WERI-Rb-1 (cell line): ENCODE measurements at regions not wholly inside any gene's neighbourhood (a gene's known extent, or its start where the extent isn't known, plus 50 kb on each side); places are given as distances from the start of the nearest gene placed in this dataset.

Source experiments
- DNase-seq: peaks from one replicate; pipeline ENCODE4 v3.0.0-alpha.2; 2020
- H3K27ac ChIP-seq: fragments of 250-450 bp; sonication (Bioruptor Pico); 2 replicates; pipeline ENCODE4 v1.5.1; 2020; ENCODE audit warnings: mild to moderate bottlenecking, moderate library complexity
- H3K27me3 ChIP-seq: fragments of 250-450 bp; sonication (Bioruptor Pico); 2 replicates; pipeline ENCODE4 v1.5.1; 2021; ENCODE audit warnings: mild to moderate bottlenecking, low read depth, moderate library complexity; ENCODE audit not compliant: insufficient read depth, severe bottlenecking
- H3K36me3 ChIP-seq: fragments of 250-450 bp; sonication (Bioruptor Pico); 2 replicates; pipeline ENCODE4 v1.5.1; 2020; ENCODE audit warnings: mild to moderate bottlenecking, moderate library complexity
- H3K4me3 ChIP-seq: 2 replicates; pipeline ENCODE4 v1.5.1; 2011; ENCODE audit warnings: low read depth, mild to moderate bottlenecking, control low read depth, low read length
- H3K9me3 ChIP-seq: fragments of 250-450 bp; sonication (Bioruptor Pico); 2 replicates; pipeline ENCODE4 v1.5.1; 2021; ENCODE audit warnings: mild to moderate bottlenecking, moderate library complexity; ENCODE audit not compliant: severe bottlenecking
- CTCF ChIP-seq: IDR thresholded peaks from 2 replicates; pipeline ENCODE4 v1.5.1; 2011; ENCODE audit warnings: low read depth, mild to moderate bottlenecking, control low read depth, inconsistent platforms, low read length

- DNase-seq = no peak
- no peaks in the 10 kb centered on the region for H3K36me3 ChIP-seq
- H3K27ac ChIP-seq = no peak overlapping the region
- H3K9me3 ChIP-seq = no peaks in the 10 kb centered on the region
- no peak for TF ChIP-seq CTCF
- H3K4me3 ChIP-seq = no peak overlapping the region
- no peaks in the 10 kb centered on the region for H3K27me3 ChIP-seq
Measured at GRCh38 chr7:32319012-32319382, 171.2 kb downstream of the LSM5 start.

- H3K27ac ChIP-seq = no peak overlapping the region
- H3K27me3 ChIP-seq = no peaks in the 10 kb centered on the region
- H3K9me3 ChIP-seq = no peaks in the 10 kb centered on the region
- no peak for TF ChIP-seq CTCF
- DNase-seq = no peak
- H3K36me3 ChIP-seq = no peaks in the 10 kb centered on the region
- no peak overlapping the region for H3K4me3 ChIP-seq
Measured at GRCh38 chr7:32318300-32319011, 171.7 kb downstream of the LSM5 start.

GRCh38 chr7:32316839-32317238, 173.3 kb downstream of the LSM5 start:
- no peaks in the 10 kb centered on the region for H3K36me3 ChIP-seq
- TF ChIP-seq CTCF = no peak

GRCh38 chr7:32314761-32315160, 175.4 kb downstream of the LSM5 start:
- TF ChIP-seq CTCF = no peak
- H3K27me3 ChIP-seq = no peaks in the 10 kb centered on the region
- DNase-seq = no peak

More at GRCh38 chr7:32316839-32317238, 173.3 kb downstream of the LSM5 start:
- Histone ChIP-seq H3K9me3 (no peaks in the 10 kb centered on the region), H3K27ac (no peak overlapping the region), H3K27me3 (no peaks in the 10 kb centered on the region), H3K4me3 (no peak overlapping the region)
- DNase-seq = no peak

GRCh38 chr7:32301427-32301826, 188.8 kb downstream of the LSM5 start:
- no peaks in the 10 kb centered on the region for H3K9me3 ChIP-seq
- H3K27me3 ChIP-seq = no peaks in the 10 kb centered on the region
- no peak for TF ChIP-seq CTCF
- DNase-seq = no peak
- H3K4me3 ChIP-seq = no peak overlapping the region
- H3K36me3 ChIP-seq = no peaks in the 10 kb centered on the region
- H3K27ac ChIP-seq = no peak overlapping the region

More at GRCh38 chr7:32314761-32315160, 175.4 kb downstream of the LSM5 start:
- Histone ChIP-seq H3K36me3 (no peaks in the 10 kb centered on the region), H3K27ac (no peak overlapping the region), H3K4me3 (no peak overlapping the region), H3K9me3 (no peaks in the 10 kb centered on the region)
